Aorta (tissue), 5 donors: ENCODE measurements at regions not wholly inside any gene's neighbourhood (a gene's known extent, or its start where the extent isn't known, plus 50 kb on each side); places are given as distances from the start of the nearest gene placed in this dataset.

Source experiments
- ATAC-seq: fragments of 200-7000 bp; cut with Tn5 transposase; one replicate; pipeline ENCODE4 v1.9.1; 2022; ENCODE audit warnings: moderate library complexity; ENCODE audit not compliant: low FRiP score
- DNase-seq, 2 donors: peaks; one replicate each; pipeline ENCODE4 v3.0.0-alpha.2; 2020
- H3K27ac ChIP-seq, 2 donors: one replicate each; pipeline ENCODE4 v1.5.1; 2013; ENCODE audit warnings: low read length in 2 of 2, mild to moderate bottlenecking in 2 of 2, moderate library complexity in 2 of 2, control low read depth in 1 of 2, inconsistent platforms in 1 of 2, low read depth in 1 of 2
- H3K27me3 ChIP-seq, 2 donors: one replicate each; pipeline ENCODE4 v1.6.1; 2013; ENCODE audit warnings: control low read depth in 1 of 2, low read length in 1 of 2, mild to moderate bottlenecking in 1 of 2, moderate library complexity in 1 of 2; ENCODE audit not compliant: insufficient read depth in 2 of 2, control insufficient read depth in 1 of 2
- H3K36me3 ChIP-seq, 2 donors: one replicate each; pipeline ENCODE4 v1.6.1; 2013; ENCODE audit warnings: control low read depth in 1 of 2, low read length in 1 of 2, mild to moderate bottlenecking in 1 of 2; ENCODE audit not compliant: insufficient read depth in 2 of 2, control insufficient read depth in 1 of 2
- H3K4me1 ChIP-seq, 2 donors: one replicate each; pipeline ENCODE4 v1.6.1; 2013; ENCODE audit warnings: low read length in 2 of 2, control low read depth in 1 of 2, mild to moderate bottlenecking in 1 of 2, moderate library complexity in 1 of 2; ENCODE audit not compliant: insufficient read depth in 2 of 2, control insufficient read depth in 1 of 2
- H3K4me3 ChIP-seq, 2 donors: one replicate each; pipeline ENCODE4 v1.5.1; 2013; ENCODE audit warnings: low read length in 2 of 2, control low read depth in 1 of 2, mild to moderate bottlenecking in 1 of 2
- H3K9me3 ChIP-seq: one replicate; pipeline ENCODE4 v1.6.1; 2013; ENCODE audit warnings: mild to moderate bottlenecking, low read length; ENCODE audit not compliant: control insufficient read depth
- WGBS, 2 donors: extraction: QIAGEN DNeasy Blood & Tissue Kit; methylation state at CpG; one replicate each; pipeline ENCODE4 v1.1.7; 2013; 5-methylcytosine and 5-hydroxymethylcytosine counted together
- intact Hi-C, 2 donors: fragments of 100-400 bp; cut with DNase I; formaldehyde crosslinking; loops; one replicate each; pipeline versions ENCODE4 v1.14.2 to v1.15.0; 2022
- donor health status: healthy with polysubstance abuse.
- donor health status: Bipolar disorder and iron deficiency.
- donor health status: DM: no; HTN: no; CAD: no.
- donor health status: DM: no; HTN: no; CAD: no.
- donor health status: DM: yes; HTN: yes; CAD: no.

DNA sequence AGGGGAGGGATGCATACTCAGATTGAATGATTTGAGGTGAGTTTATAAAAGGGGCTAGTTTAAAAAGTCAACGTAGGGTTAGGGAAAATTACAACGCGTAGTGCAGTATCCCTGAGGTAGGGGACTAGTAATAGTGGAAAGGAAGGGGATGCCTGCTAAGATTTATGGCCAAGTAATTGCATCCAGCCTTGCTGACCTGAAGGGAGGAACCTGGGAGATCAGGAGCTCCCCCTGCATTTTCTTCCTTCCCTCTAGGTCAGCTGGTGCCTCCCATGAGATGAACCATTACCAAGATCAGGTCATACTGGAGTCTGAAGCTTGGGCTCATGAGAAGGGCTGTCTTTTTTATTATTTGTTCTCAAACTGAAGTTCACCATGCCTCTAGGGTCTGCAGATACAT, 606.6 kb downstream of the TMEM114 start:
- 53 to 62% methylated on average over 3 of the region's 3 CpGs for WGBS, 2 donors
- intact Hi-C loops: no loop called here
- no peaks in the 10 kb centered on the region for H3K27me3 ChIP-seq
- H3K4me1 ChIP-seq: no peaks in the 10 kb centered on the region
- no peak overlapping the region for H3K4me3 ChIP-seq
- H3K36me3 ChIP-seq: no peaks in the 10 kb centered on the region
- H3K9me3 ChIP-seq: peaks cover 1% of the 10 kb centered on the region
- no peak overlapping the region for H3K27ac ChIP-seq
- no peak for ATAC-seq
- no peak for DNase-seq

DNA sequence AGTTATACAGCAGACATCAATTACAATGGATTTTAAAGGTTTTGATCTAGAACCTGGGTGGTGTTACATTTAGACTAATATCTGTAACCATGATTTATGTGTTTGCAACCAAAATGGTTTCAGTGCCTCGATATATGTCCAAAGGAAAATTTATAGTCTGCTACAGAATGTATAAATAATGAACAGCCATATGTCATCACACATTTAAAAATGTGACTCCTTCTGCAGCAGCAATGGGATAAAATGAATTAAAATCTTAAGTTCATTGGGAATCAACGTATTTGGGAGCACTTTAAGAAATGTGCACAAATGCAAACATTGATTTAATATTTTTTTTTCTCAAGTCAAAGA, 610.2 kb downstream of the TMEM114 start:
- Histone ChIP-seq H3K9me3 (no peaks in the 10 kb centered on the region), H3K27me3 (no peaks in the 10 kb centered on the region), H3K27ac (no peak overlapping the region), H3K4me1 (no peaks in the 10 kb centered on the region), H3K36me3 (no peaks in the 10 kb centered on the region), H3K4me3 (no peak overlapping the region)
- WGBS, 2 donors: 10 to 24% methylated on average over 2 of the region's 2 CpGs
- no peak for DNase-seq
- ATAC-seq: no peak
- intact Hi-C loops: no loop called here

DNA sequence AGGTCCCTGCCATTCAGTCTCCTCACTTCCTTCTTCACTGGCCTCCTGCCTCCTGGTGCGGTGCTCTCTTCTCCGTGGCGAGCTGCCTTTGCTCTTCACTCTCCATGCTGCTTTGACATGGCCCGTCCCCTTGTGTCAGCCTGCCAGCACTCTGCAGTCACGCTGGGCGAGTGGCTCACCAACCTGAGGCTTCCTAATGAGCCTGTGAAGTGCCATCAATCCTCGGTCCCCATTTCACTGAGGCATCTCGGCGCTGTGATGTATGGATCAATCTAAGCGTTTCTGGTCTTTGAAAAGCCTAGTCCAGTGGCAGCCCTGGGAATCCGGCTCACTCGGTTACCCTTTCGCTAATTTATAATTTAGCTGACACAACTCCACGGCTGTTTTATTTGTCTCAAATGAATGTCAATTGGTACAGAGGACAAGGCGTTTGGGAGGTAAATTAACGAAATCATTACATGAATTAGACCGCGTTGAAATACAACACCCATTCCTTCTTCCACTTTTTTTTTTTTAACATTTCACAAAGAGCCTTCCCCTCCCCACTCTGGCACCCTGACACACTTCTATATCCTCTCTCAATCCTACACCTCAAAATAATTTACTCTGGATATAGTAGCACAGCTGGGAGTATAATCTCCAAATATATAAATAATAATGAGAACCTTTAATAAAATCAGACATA, 610.7 kb downstream of the TMEM114 start:
- H3K27ac ChIP-seq: no peak overlapping the region
- no peaks in the 10 kb centered on the region for H3K9me3 ChIP-seq
- H3K4me3 ChIP-seq: no peak overlapping the region
- H3K27me3 ChIP-seq: no peaks in the 10 kb centered on the region
- H3K36me3 ChIP-seq: no peaks in the 10 kb centered on the region
- no peaks in the 10 kb centered on the region for H3K4me1 ChIP-seq
- intact Hi-C loops: no loop called here
- ATAC-seq: no peak
- DNase-seq: no peak
- WGBS, 2 donors: 54 to 55% methylated on average over 18 of the region's 18 CpGs

DNA sequence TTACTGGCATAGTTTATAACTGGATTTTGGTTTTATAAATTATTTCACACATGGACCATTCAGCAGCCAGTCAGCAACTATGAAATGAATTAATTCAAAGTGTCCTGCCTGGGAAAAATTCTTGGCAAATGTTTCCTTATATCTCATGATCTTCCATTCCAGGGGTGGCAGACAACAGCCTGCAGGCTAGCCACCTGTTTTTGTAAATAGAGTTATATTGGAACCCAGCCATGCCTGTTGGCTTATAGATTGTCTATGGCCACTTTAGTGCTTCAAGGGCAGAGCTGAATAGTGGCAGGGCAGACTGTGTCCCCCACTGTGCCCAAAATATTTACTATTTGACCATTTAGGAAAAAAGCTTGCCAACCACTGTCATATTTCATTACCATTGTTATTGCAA, 613.7 kb downstream of the TMEM114 start:
- intact Hi-C loops: no loop called here
- Histone ChIP-seq H3K9me3 (no peaks in the 10 kb centered on the region), H3K36me3 (no peaks in the 10 kb centered on the region), H3K27ac (no peak overlapping the region), H3K4me3 (no peak overlapping the region), H3K27me3 (no peaks in the 10 kb centered on the region), H3K4me1 (no peaks in the 10 kb centered on the region)
- no peak for DNase-seq
- ATAC-seq: no peak

DNA sequence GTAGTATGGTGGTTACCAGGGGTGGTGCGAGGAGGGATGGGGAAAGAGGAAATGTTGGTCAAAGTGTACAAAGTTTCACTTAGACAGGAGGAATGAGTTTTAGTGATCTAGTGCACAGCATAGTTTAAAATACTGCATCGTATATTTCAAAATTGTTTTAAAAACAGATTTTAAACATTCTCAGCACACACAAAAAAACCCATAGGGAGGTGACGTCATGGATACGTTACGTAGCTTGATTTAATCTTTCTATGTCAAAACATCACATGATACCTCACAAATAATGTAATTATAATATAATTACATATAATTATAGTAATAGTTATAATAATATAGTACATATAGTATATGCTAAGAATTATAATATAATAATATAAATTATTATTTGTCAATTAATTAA, 614.2 kb downstream of the TMEM114 start:
- Histone ChIP-seq H3K4me3 (no peak overlapping the region), H3K4me1 (no peaks in the 10 kb centered on the region), H3K27ac (no peak overlapping the region), H3K36me3 (no peaks in the 10 kb centered on the region), H3K9me3 (no peaks in the 10 kb centered on the region), H3K27me3 (no peaks in the 10 kb centered on the region)
- intact Hi-C loops: no loop called here
- DNase-seq: no peak
- ATAC-seq: no peak
- 34 to 48% methylated on average over 5 of the region's 5 CpGs for WGBS, 2 donors

DNA sequence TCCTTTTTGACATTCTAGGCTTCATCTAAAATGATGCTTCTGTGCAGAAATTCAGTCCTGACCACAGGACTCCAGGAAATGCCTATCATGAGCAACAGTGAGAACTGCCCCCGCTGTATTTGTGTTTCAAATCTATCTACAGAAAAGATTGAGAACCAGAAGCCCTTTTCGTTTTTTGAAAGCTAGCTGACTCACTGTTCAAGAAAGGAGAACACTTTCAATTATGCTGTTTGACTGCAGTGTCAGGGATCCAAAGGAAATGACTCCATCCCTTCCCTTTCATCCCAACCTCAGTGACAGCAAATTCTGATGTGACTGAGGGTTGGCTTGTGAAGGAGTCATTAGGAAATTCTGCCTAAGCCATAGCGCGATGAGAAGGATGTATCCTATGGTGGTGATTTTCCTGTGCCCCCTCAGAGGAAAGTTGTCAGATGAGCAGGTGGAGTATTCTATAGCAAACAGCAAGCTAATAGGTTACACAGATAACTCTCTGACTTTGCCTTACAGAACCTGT, 622.3 kb downstream of the TMEM114 start:
- Histone ChIP-seq H3K36me3 (no peaks in the 10 kb centered on the region), H3K27ac (no peak overlapping the region), H3K4me3 (no peak overlapping the region), H3K9me3 (no peaks in the 10 kb centered on the region), H3K4me1 (no peaks in the 10 kb centered on the region), H3K27me3 (no peaks in the 10 kb centered on the region)
- WGBS, 2 donors: 55 to 65% methylated on average over 4 of the region's 4 CpGs
- intact Hi-C loops: no loop called here
- DNase-seq: no peak
- ATAC-seq: no peak

DNA sequence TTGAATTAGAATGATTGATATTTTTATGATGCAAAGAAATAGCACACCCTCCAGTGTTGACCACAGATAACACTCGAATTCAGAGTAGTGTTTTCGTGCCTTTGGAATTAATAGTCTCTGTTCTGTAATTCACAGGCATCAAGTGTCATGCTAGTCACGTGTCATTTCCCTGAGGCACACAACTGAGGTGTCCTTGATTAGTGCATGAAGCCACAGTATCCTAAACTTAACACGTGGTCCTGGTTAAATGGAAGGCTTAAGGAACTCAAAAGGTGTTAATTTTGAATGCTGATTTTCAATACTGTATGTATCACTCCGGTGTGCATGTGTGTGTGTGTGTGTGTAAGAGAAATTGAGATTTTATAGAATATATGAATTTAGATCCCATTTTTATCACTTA, 625.6 kb downstream of the TMEM114 start:
- no peaks in the 10 kb centered on the region for H3K36me3 ChIP-seq
- H3K27ac ChIP-seq: no peak overlapping the region
- intact Hi-C loops: no loop called here
- no peaks in the 10 kb centered on the region for H3K27me3 ChIP-seq
- H3K4me1 ChIP-seq: no peaks in the 10 kb centered on the region
- no peak overlapping the region for H3K4me3 ChIP-seq
- WGBS, 2 donors: 36 to 49% methylated on average over 5 of the region's 5 CpGs
- ATAC-seq (no peak), DNase-seq (no peak)
- H3K9me3 ChIP-seq: no peaks in the 10 kb centered on the region

DNA sequence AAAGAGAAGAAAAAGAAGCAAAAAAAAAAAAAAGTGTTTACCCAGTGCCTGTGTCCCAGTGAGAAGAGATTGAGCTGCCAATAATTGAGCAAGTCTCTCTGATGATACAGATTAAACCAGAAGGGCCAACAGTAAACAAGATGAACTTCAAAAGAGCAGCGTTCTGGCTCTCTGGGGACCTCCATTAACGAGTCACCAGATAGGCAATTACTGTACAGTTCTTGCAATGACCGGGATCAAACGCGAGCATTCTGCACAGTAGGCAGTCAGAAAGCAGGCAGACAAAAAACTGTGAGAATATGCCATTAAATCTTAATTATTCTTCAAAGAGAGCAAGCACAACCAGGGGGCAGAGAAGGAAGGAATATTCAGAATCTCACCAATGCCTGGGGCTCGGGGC, 626.1 kb downstream of the TMEM114 start:
- no peaks in the 10 kb centered on the region for H3K9me3 ChIP-seq
- no peak for DNase-seq
- no peaks in the 10 kb centered on the region for H3K36me3 ChIP-seq
- H3K27ac ChIP-seq: no peak overlapping the region
- no peaks in the 10 kb centered on the region for H3K27me3 ChIP-seq
- intact Hi-C loops: no loop called here
- H3K4me3 ChIP-seq: no peak overlapping the region
- H3K4me1 ChIP-seq: no peaks in the 10 kb centered on the region
- 58 to 66% methylated on average over 6 of the region's 6 CpGs for WGBS, 2 donors
- no peak for ATAC-seq

DNA sequence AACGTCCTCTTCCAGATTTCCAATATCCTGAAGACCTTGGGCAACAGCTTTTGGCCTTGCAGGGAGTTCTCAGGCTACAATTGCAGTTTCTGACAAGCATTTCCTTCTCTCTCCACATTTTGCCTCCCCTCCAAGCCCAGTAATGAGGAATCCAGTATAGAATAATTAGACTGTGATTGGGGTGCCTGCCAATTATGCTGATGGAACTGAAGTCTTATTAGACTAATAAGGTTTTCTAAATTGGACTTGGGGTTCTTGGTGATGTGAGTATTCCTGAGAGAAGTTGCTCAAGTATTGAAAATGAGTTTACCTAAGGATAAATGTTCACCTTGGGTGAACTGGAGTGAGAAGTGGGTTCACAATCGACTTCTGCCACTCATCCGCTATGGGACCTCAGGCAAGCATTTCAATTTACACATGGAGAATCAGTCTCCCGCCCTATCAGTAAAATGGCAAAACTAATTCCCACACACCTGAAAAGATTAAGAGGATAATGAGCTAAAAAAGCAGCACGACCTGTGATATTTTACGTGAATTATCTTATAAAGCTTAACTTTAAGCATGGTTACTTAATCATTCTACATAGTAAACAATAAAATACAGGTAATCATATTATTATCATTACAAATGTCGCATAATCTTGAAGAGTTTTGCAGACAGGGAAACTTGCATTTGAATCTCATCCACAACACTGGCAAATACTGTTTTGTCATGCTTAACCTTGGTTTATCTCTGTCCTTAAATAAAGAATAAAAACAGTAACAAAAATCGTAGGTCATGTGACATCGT, 628.0 kb downstream of the TMEM114 start:
- Histone ChIP-seq H3K4me3 (no peak overlapping the region), H3K27ac (no peak overlapping the region), H3K36me3 (no peaks in the 10 kb centered on the region), H3K9me3 (no peaks in the 10 kb centered on the region), H3K27me3 (no peaks in the 10 kb centered on the region), H3K4me1 (no peaks in the 10 kb centered on the region)
- intact Hi-C loops: no loop called here
- ATAC-seq (no peak), DNase-seq (no peak)
- 78 to 82% methylated on average over 9 of the region's 9 CpGs for WGBS, 2 donors
